ENCODE measurements at regions not wholly inside any gene's neighbourhood (a gene's known extent, or its start where the extent isn't known, plus 50 kb on each side); places are given as distances from the start of the nearest gene placed in this dataset.

DNA sequence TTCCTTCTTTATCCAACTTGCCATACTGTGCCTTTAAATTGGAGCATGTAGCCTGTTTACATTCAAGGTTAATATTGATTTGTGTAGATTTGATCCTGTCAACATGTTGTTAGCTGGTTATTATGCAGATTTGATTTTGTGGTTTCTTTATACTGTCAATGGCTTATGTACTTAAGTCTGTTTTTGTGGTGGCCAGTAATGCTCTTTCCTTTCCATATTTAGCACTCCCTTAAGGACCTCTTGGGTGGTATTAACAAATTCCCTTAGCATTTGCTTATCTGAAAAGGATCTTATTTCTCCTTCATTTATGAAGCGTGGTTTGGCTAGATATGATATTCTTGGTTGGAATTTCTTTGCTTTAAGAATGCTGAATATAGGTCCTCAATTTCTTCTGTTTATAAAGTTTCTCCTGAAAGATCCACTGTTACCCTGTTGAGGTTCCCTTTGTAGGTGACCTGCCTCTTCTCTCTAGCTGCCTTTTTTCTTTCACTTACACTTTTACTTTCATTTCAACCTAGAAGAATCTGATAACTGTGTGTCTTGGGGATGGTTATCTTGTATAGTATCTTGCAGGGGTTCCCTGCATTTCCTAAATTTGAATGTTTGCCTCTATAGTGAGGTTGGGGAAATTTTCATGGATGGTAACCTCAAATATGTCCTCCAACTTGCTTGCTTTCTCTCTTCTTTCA is 86.9 kb upstream of the NEGR1 start (continued):
- TF ChIP-seq, protein P1, sequence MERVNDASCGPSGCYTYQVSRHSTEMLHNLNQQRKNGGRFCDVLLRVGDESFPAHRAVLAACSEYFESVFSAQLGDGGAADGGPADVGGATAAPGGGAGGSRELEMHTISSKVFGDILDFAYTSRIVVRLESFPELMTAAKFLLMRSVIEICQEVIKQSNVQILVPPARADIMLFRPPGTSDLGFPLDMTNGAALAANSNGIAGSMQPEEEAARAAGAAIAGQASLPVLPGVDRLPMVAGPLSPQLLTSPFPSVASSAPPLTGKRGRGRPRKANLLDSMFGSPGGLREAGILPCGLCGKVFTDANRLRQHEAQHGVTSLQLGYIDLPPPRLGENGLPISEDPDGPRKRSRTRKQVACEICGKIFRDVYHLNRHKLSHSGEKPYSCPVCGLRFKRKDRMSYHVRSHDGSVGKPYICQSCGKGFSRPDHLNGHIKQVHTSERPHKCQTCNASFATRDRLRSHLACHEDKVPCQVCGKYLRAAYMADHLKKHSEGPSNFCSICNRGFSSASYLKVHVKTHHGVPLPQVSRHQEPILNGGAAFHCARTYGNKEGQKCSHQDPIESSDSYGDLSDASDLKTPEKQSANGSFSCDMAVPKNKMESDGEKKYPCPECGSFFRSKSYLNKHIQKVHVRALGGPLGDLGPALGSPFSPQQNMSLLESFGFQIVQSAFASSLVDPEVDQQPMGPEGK (CRISPR knock-in tag; IDR thresholded peaks at IDR 0.05; ENCODE audit: borderline replicate concordance): no peak
- no peak for TF ChIP-seq TOX (CRISPR knock-in tag; IDR thresholded peaks at IDR 0.05; ENCODE audit: borderline replicate concordance)
- no peak for TF ChIP-seq OSR1 (CRISPR knock-in tag; IDR thresholded peaks at IDR 0.05)
- no peak for TF ChIP-seq ZNF8 (CRISPR knock-in tag; IDR thresholded peaks at IDR 0.05)
- TF ChIP-seq ZFP3 (CRISPR knock-in tag; IDR thresholded peaks at IDR 0.05): no peak

- ATAC-seq: no peak
- no peak for TF ChIP-seq OSR1 (CRISPR knock-in tag; IDR thresholded peaks at IDR 0.05)
- no peak for TF ChIP-seq BACH2 (CRISPR knock-in tag; IDR thresholded peaks at IDR 0.05; ENCODE audit: borderline replicate concordance)
- no peak for TF ChIP-seq ZFP30 (CRISPR knock-in tag; IDR thresholded peaks at IDR 0.05)
- TF ChIP-seq ZNF565 (CRISPR knock-in tag; conservative IDR thresholded peaks at IDR 0.05; ENCODE audit: low read depth): no peak
- TF ChIP-seq ARNTL (CRISPR knock-in tag; IDR thresholded peaks at IDR 0.05; ENCODE audit: borderline replicate concordance, low read depth): no peak
- TF ChIP-seq TSHZ2 (CRISPR knock-in tag; IDR thresholded peaks at IDR 0.05): no peak
- TF ChIP-seq RARB (CRISPR knock-in tag; IDR thresholded peaks at IDR 0.05): no peak
Measured at GRCh38 chr1:72366466-72366865, 84.1 kb upstream of the NEGR1 start.

GRCh38 chr1:72365693-72366092 is 83.4 kb upstream of the NEGR1 start:
- TF ChIP-seq TSHZ2 (CRISPR knock-in tag; IDR thresholded peaks at IDR 0.05) (no peak), SNAI2 (CRISPR knock-in tag; IDR thresholded peaks at IDR 0.05) (no peak), ZC3H10 (CRISPR knock-in tag; IDR thresholded peaks at IDR 0.05) (no peak), OSR1 (CRISPR knock-in tag; IDR thresholded peaks at IDR 0.05) (no peak), ZFP30 (CRISPR knock-in tag; IDR thresholded peaks at IDR 0.05) (no peak), RARB (CRISPR knock-in tag; IDR thresholded peaks at IDR 0.05) (no peak), TCF4 (CRISPR knock-in tag; IDR thresholded peaks at IDR 0.05; ENCODE audit: borderline replicate concordance) (no peak), ZNF70 (CRISPR knock-in tag; IDR thresholded peaks at IDR 0.05) (no peak)
- TF ChIP-seq, protein P1 (CRISPR knock-in tag; IDR thresholded peaks at IDR 0.05; ENCODE audit: borderline replicate concordance): no peak
- TF ChIP-seq, protein P2, sequence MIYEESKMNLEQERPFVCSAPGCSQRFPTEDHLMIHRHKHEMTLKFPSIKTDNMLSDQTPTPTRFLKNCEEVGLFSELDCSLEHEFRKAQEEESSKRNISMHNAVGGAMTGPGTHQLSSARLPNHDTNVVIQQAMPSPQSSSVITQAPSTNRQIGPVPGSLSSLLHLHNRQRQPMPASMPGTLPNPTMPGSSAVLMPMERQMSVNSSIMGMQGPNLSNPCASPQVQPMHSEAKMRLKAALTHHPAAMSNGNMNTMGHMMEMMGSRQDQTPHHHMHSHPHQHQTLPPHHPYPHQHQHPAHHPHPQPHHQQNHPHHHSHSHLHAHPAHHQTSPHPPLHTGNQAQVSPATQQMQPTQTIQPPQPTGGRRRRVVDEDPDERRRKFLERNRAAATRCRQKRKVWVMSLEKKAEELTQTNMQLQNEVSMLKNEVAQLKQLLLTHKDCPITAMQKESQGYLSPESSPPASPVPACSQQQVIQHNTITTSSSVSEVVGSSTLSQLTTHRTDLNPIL (CRISPR knock-in tag; IDR thresholded peaks at IDR 0.05; ENCODE audit: low read depth): no peak
- ATAC-seq: no peak

GRCh38 chr1:72362538-72362937 is 80.2 kb upstream of the NEGR1 start:
- ATAC-seq: no peak
- no peak for TF ChIP-seq ISL1 (CRISPR knock-in tag; IDR thresholded peaks at IDR 0.05)
- no peak for TF ChIP-seq ZNF565 (CRISPR knock-in tag; conservative IDR thresholded peaks at IDR 0.05; ENCODE audit: low read depth)
- no peak for TF ChIP-seq POU6F1 (CRISPR knock-in tag; IDR thresholded peaks at IDR 0.05; ENCODE audit: borderline replicate concordance, low read depth)
- TF ChIP-seq ZC3H10 (CRISPR knock-in tag; IDR thresholded peaks at IDR 0.05): no peak
- TF ChIP-seq ZFP3 (CRISPR knock-in tag; IDR thresholded peaks at IDR 0.05): no peak
- no peak for TF ChIP-seq CSDC2 (CRISPR knock-in tag; IDR thresholded peaks at IDR 0.05)
- TF ChIP-seq ZFP30 (CRISPR knock-in tag; IDR thresholded peaks at IDR 0.05): no peak
- TF ChIP-seq ZNF8 (CRISPR knock-in tag; IDR thresholded peaks at IDR 0.05): no peak
- TF ChIP-seq TCF4 (CRISPR knock-in tag; IDR thresholded peaks at IDR 0.05; ENCODE audit: borderline replicate concordance): no peak
- no peak for TF ChIP-seq SNAI2 (CRISPR knock-in tag; IDR thresholded peaks at IDR 0.05)
- no peak for TF ChIP-seq PPARA (CRISPR knock-in tag; IDR thresholded peaks at IDR 0.05; ENCODE audit: borderline replicate concordance)
- no peak for TF ChIP-seq GLIS3 (CRISPR knock-in tag; IDR thresholded peaks at IDR 0.05)
